Activated naive CD8-positive, alpha-beta T cell treated with anti-CD3 and anti-CD28 coated beads, Interleukin-2, amount 10 ng/mL, durations not matched to agents 7 days and 5 days (primary cell): ENCODE measurements at regions not wholly inside any gene's neighbourhood (a gene's known extent, or its start where the extent isn't known, plus 50 kb on each side); places are given as distances from the start of the nearest gene placed in this dataset.
"Not testable (repeated sequence)": the region's sequence is repeated elsewhere in the genome, so short reads cannot be mapped to it uniquely, and the experiment has no call there.

ENCODE experiments used
- ATAC-seq: fragments of 150-1000 bp; cut with Tn5 transposase; one replicate; pipeline ENCODE4 v1.10.0; 2021; ENCODE audit warnings: low read depth, moderate library complexity
- POLR2A ChIA-PET: fragments of 350-600 bp; sonication (Branson Sonifier 250); formaldehyde crosslinking; loops from one replicate; lab custom pipeline; 2021; ENCODE audit warnings: antibody characterized with exemption; lab: Charles Lee
- DNase-seq: peaks from one replicate; pipeline ENCODE4 v3.0.0; 2021
- H3K27ac Mint-ChIP-seq: one replicate; pipeline ENCODE4 v1.8.0; 2022; ENCODE audit warnings: mild to moderate bottlenecking, mixed read lengths
- H3K27me3 Mint-ChIP-seq: one replicate; pipeline ENCODE4 v1.8.0; 2022; ENCODE audit warnings: mild to moderate bottlenecking, moderate library complexity, mixed read lengths
- H3K36me3 Mint-ChIP-seq: one replicate; pipeline ENCODE4 v1.8.0; 2021; ENCODE audit warnings: mild to moderate bottlenecking, mixed read lengths
- H3K4me1 Mint-ChIP-seq: one replicate; pipeline ENCODE4 v1.8.0; 2021; ENCODE audit warnings: mixed read lengths
- H3K4me3 Mint-ChIP-seq: one replicate; pipeline ENCODE4 v1.8.0; 2022; ENCODE audit warnings: mild to moderate bottlenecking, moderate library complexity, mixed read lengths
- H3K9me3 Mint-ChIP-seq: one replicate; pipeline ENCODE4 v1.8.0; 2021; ENCODE audit warnings: mixed read lengths

- Mint-ChIP-seq H3K4me1 (no peaks in the 10 kb centered on the region), H3K27me3 (no peaks in the 10 kb centered on the region), H3K9me3 (no peaks in the 10 kb centered on the region), H3K36me3 (no peaks in the 10 kb centered on the region), H3K4me3 (no peak overlapping the region), H3K27ac (no peak overlapping the region)
- POLR2A ChIA-PET: no interaction called here
- DNase-seq: no peak
- no peak for ATAC-seq
These were observed 683.3 kb downstream of the IRS1 start for GRCh38 chr2:226116346-226116745.

- Mint-ChIP-seq H3K36me3 (no peaks in the 10 kb centered on the region), H3K27ac (no peak overlapping the region), H3K4me1 (no peaks in the 10 kb centered on the region), H3K4me3 (no peak overlapping the region), H3K9me3 (no peaks in the 10 kb centered on the region), H3K27me3 (no peaks in the 10 kb centered on the region)
- DNase-seq: no peak
- ATAC-seq: no peak
- POLR2A ChIA-PET: no interaction called here
These were observed 683.8 kb downstream of the IRS1 start for GRCh38 chr2:226115832-226116200.

GRCh38 chr2:226115102-226115831, 684.4 kb downstream of the IRS1 start:
- no peaks in the 10 kb centered on the region for H3K27me3 Mint-ChIP-seq
- POLR2A ChIA-PET: no interaction called here
- no peaks in the 10 kb centered on the region for H3K36me3 Mint-ChIP-seq
- no peaks in the 10 kb centered on the region for H3K9me3 Mint-ChIP-seq
- H3K4me1 Mint-ChIP-seq: no peaks in the 10 kb centered on the region
- H3K4me3 Mint-ChIP-seq: no peak overlapping the region
- DNase-seq: no peak
- no peak overlapping the region for H3K27ac Mint-ChIP-seq
- no peak for ATAC-seq

GRCh38 chr2:226114436-226114835, 685.2 kb downstream of the IRS1 start:
- DNase-seq (no peak), ATAC-seq (no peak)
- Mint-ChIP-seq H3K9me3 (peaks cover 4% of the 10 kb centered on the region), H3K4me1 (no peaks in the 10 kb centered on the region), H3K27ac (no peak overlapping the region), H3K27me3 (no peaks in the 10 kb centered on the region), H3K36me3 (no peaks in the 10 kb centered on the region), H3K4me3 (no peak overlapping the region)
- POLR2A ChIA-PET: no interaction called here

GRCh38 chr2:226098861-226099745, 699.6 kb downstream of the NYAP2 start:
- Mint-ChIP-seq H3K4me3 (no peak overlapping the region), H3K27me3 (no peaks in the 10 kb centered on the region), H3K9me3 (no peaks in the 10 kb centered on the region), H3K4me1 (no peaks in the 10 kb centered on the region), H3K27ac (no peak overlapping the region), H3K36me3 (no peaks in the 10 kb centered on the region)
- DNase-seq: no peak
- no peak for ATAC-seq
- POLR2A ChIA-PET: no interaction called here

- POLR2A ChIA-PET: no interaction called here
- no peaks in the 10 kb centered on the region for H3K36me3 Mint-ChIP-seq
These were observed 695.5 kb downstream of the NYAP2 start for GRCh38 chr2:226095058-226095457.

GRCh38 chr2:226093364-226093763, 693.9 kb downstream of the NYAP2 start:
- Mint-ChIP-seq H3K27me3 (no peaks in the 10 kb centered on the region), H3K9me3 (no peaks in the 10 kb centered on the region), H3K27ac (no peak overlapping the region), H3K36me3 (no peaks in the 10 kb centered on the region), H3K4me3 (no peak overlapping the region), H3K4me1 (no peaks in the 10 kb centered on the region)
- POLR2A ChIA-PET: no interaction called here
- DNase-seq (no peak), ATAC-seq (no peak)

More at GRCh38 chr2:226095058-226095457, 695.5 kb downstream of the NYAP2 start:
- Mint-ChIP-seq H3K27ac (no peak overlapping the region), H3K4me1 (no peaks in the 10 kb centered on the region), H3K27me3 (no peaks in the 10 kb centered on the region), H3K4me3 (no peak overlapping the region), H3K9me3 (no peaks in the 10 kb centered on the region)
- ATAC-seq (no peak), DNase-seq (no peak)

- Mint-ChIP-seq H3K4me3 (no peak overlapping the region), H3K36me3 (no peaks in the 10 kb centered on the region), H3K9me3 (no peaks in the 10 kb centered on the region), H3K27me3 (no peaks in the 10 kb centered on the region), H3K27ac (no peak overlapping the region), H3K4me1 (no peaks in the 10 kb centered on the region)
- POLR2A ChIA-PET: no interaction called here
- ATAC-seq: no peak
- DNase-seq: no peak
These were observed 688.8 kb downstream of the NYAP2 start for GRCh38 chr2:226088366-226088674.

- Mint-ChIP-seq H3K4me3 (no peak overlapping the region), H3K27ac (no peak overlapping the region), H3K36me3 (no peaks in the 10 kb centered on the region), H3K9me3 (peaks cover 1% of the 10 kb centered on the region), H3K27me3 (no peaks in the 10 kb centered on the region), H3K4me1 (no peaks in the 10 kb centered on the region)
- ATAC-seq (no peak), DNase-seq (no peak)
- POLR2A ChIA-PET: no interaction called here
These were observed 688.2 kb downstream of the NYAP2 start for GRCh38 chr2:226087505-226088365.

GRCh38 chr2:226087051-226087450, 687.5 kb downstream of the NYAP2 start:
- no peaks in the 10 kb centered on the region for H3K36me3 Mint-ChIP-seq
- H3K4me1 Mint-ChIP-seq: no peaks in the 10 kb centered on the region
- no peak overlapping the region for H3K27ac Mint-ChIP-seq
- no peak for ATAC-seq
- H3K9me3 Mint-ChIP-seq: peaks cover 1% of the 10 kb centered on the region
- POLR2A ChIA-PET: no interaction called here
- no peak overlapping the region for H3K4me3 Mint-ChIP-seq
- H3K27me3 Mint-ChIP-seq: no peaks in the 10 kb centered on the region
- no peak for DNase-seq

GRCh38 chr2:226086190-226086589, 686.7 kb downstream of the NYAP2 start:
- POLR2A ChIA-PET: no interaction called here
- no peaks in the 10 kb centered on the region for H3K4me1 Mint-ChIP-seq
- no peak for DNase-seq
- no peak for ATAC-seq
- H3K27ac Mint-ChIP-seq: no peak overlapping the region
- H3K9me3 Mint-ChIP-seq: peaks cover 1% of the 10 kb centered on the region
- no peaks in the 10 kb centered on the region for H3K36me3 Mint-ChIP-seq
- H3K4me3 Mint-ChIP-seq: no peak overlapping the region
- no peaks in the 10 kb centered on the region for H3K27me3 Mint-ChIP-seq

GRCh38 chr2:226085425-226085824, 685.9 kb downstream of the NYAP2 start:
- H3K36me3 Mint-ChIP-seq, H3K9me3 Mint-ChIP-seq, H3K4me3 Mint-ChIP-seq, H3K4me1 Mint-ChIP-seq, H3K27ac Mint-ChIP-seq, POLR2A ChIA-PET, ATAC-seq, H3K27me3 Mint-ChIP-seq, DNase-seq: not testable (repeated sequence)

GRCh38 chr2:226080334-226080733, 680.8 kb downstream of the NYAP2 start:
- Mint-ChIP-seq H3K4me3 (no peak overlapping the region), H3K27ac (no peak overlapping the region), H3K9me3 (peaks cover 1% of the 10 kb centered on the region), H3K4me1 (no peaks in the 10 kb centered on the region), H3K36me3 (no peaks in the 10 kb centered on the region), H3K27me3 (no peaks in the 10 kb centered on the region)
- ATAC-seq (no peak), DNase-seq (no peak)
- POLR2A ChIA-PET: no interaction called here
